Lower leg skin (tissue), 3 donors: ENCODE measurements at regions not wholly inside any gene's neighbourhood (a gene's known extent, or its start where the extent isn't known, plus 50 kb on each side); places are given as distances from the start of the nearest gene placed in this dataset.

Experiments used
- POLR2A ChIP-seq, 2 donors: fragments of 450-650 bp; IDR thresholded peaks; one replicate each; pipeline ENCODE4 v1.6.1; 2016 to 2017; ENCODE audit warnings: antibody characterized with exemption in 2 of 2, mild to moderate bottlenecking in 1 of 2, moderate library complexity in 1 of 2
- TF ChIP-seq, protein P1 (sequence below), 3 donors: fragments of 450-650 bp; IDR thresholded peaks; one replicate each; pipeline ENCODE4 v1.5.1; 2016; ENCODE audit warnings: antibody characterized with exemption in 3 of 3, mild to moderate bottlenecking in 3 of 3, moderate library complexity in 2 of 3

DNA sequence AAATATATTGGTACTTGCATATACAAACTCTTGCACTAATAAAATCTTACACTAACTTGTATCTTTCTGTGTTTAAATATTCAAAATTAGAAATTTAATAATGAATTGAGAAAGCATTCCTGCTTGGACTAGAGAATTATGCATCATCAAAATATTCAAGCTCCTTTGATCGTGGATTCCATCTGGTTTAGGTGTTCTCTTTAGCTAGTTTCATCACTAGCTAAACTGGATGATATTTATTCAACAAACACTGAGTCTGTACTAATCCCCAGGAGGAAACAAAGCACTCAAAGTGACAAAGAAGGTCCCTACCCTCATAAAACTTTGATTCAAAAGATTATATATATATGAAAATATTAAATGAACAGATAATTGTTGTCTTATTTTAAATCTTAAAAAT is 1360.9 kb upstream of the ALCAM start:
- TF ChIP-seq, protein P1, sequence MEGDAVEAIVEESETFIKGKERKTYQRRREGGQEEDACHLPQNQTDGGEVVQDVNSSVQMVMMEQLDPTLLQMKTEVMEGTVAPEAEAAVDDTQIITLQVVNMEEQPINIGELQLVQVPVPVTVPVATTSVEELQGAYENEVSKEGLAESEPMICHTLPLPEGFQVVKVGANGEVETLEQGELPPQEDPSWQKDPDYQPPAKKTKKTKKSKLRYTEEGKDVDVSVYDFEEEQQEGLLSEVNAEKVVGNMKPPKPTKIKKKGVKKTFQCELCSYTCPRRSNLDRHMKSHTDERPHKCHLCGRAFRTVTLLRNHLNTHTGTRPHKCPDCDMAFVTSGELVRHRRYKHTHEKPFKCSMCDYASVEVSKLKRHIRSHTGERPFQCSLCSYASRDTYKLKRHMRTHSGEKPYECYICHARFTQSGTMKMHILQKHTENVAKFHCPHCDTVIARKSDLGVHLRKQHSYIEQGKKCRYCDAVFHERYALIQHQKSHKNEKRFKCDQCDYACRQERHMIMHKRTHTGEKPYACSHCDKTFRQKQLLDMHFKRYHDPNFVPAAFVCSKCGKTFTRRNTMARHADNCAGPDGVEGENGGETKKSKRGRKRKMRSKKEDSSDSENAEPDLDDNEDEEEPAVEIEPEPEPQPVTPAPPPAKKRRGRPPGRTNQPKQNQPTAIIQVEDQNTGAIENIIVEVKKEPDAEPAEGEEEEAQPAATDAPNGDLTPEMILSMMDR (IDR thresholded peaks at IDR 0.05), result no peak
- TF ChIP-seq POLR2A (IDR thresholded peaks at IDR 0.05), result no peak
